BLaER1 treated with 17β-estradiol and CSF1 and Interleukin-3, amounts not matched to agents 10 nM and 100 nM (cell line): ENCODE measurements at regions not wholly inside any gene's neighbourhood (a gene's known extent, or its start where the extent isn't known, plus 50 kb on each side); places are given as distances from the start of the nearest gene placed in this dataset.

Source experiments
- H3K27ac ChIP-seq, 11 experiments: shearing (Covaris generic); formaldehyde crosslinking; 2 replicates each; pipeline ENCODE4 v1.8.1; 2022
- H3K27me3 ChIP-seq, 11 experiments: shearing (Covaris generic); formaldehyde crosslinking; 2 replicates each; pipeline ENCODE4 v1.8.1; 2022
- H3K36me3 ChIP-seq, 11 experiments: shearing (Covaris generic); formaldehyde crosslinking; 2 replicates each; pipeline ENCODE4 v1.8.1; 2022
- H3K4me1 ChIP-seq, 10 experiments: shearing (Covaris generic); formaldehyde crosslinking; 2 replicates each; pipeline ENCODE4 v1.8.1; 2022
- H3K4me2 ChIP-seq, 11 experiments: shearing (Covaris generic); formaldehyde crosslinking; 2 replicates each; pipeline ENCODE4 v1.8.1; 2022
- H3K4me3 ChIP-seq, 10 experiments: shearing (Covaris generic); formaldehyde crosslinking; 2 replicates each; pipeline ENCODE4 v1.8.1; 2022
- H3K9ac ChIP-seq, 11 experiments: shearing (Covaris generic); formaldehyde crosslinking; 2 replicates each; pipeline ENCODE4 v1.8.1; 2022
- H3K9me3 ChIP-seq, 11 experiments: shearing (Covaris generic); formaldehyde crosslinking; replicated peaks in 1 of 11; 2 replicates each; pipeline ENCODE4 v1.8.1; 2022
- H4K20me1 ChIP-seq, 11 experiments: shearing (Covaris generic); formaldehyde crosslinking; 2 replicates each; pipeline ENCODE4 v1.8.1; 2022
- Cebpa-rat ChIP-seq, 11 experiments: shearing (Covaris generic); IDR thresholded peaks; 2 replicates each; pipeline ENCODE4 v1.8.1; 2022

DNA sequence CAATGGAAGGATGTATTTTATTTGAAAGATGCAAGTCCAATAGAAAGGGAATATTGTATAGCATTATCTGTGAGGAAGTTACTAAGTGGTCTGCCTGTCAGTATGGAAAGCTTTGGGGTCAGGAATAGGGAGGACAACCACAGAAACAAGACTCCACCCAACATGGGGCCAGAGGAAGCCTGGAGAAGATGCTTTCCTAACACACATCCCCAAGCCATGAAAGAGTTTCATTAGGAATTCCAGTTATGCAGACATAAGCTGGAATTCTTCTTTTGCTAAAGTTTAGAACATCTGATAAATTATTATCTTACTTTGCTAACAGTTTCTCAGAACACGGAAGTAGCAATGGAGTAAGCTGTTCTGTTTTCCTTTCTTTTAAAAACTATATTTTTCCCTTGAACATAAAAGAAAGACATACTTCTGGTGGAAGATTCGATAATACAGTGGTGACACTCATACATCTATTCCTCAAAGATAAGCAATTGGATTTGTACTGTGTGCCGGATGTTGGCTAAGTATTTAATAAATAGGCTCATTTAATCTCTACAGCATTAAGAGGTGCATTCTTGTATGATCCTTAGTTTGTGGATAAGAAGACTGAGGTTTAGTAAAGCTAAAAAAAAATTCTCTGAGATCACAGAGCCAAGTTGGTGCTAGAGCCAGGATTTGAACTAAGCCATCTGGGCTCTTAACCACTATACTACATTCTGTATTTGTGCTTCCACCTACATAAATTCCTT is 51.0 kb upstream of the GAS7 start:
- Histone ChIP-seq H3K4me2 (peak overlapping the region in 4 of 11 experiments; percentile 5 to 18 (median 14); a peak in 4 of 22 replicates), H3K27ac (no peak overlapping the region), H3K4me3 (no peak overlapping the region), H3K9me3 (no peaks in the 10 kb centered on the region; a peak in 1 of 22 replicates), H3K4me1 (peaks cover 15 to 37% (median 20%) of the 10 kb centered on the region in 10 experiments), H3K36me3 (no peaks in the 10 kb centered on the region), H4K20me1 (no peaks in the 10 kb centered on the region), H3K27me3 (no peaks in the 10 kb centered on the region), H3K9ac (no peak overlapping the region)
- TF ChIP-seq Cebpa-rat (IDR thresholded peaks at IDR 0.05) = no peak
